PFSK-1 (cell line): ENCODE measurements at regions not wholly inside any gene's neighbourhood (a gene's known extent, or its start where the extent isn't known, plus 50 kb on each side); places are given as distances from the start of the nearest gene placed in this dataset.

Source experiments
- POLR2AphosphoS5 ChIP-seq: IDR thresholded peaks from 2 replicates; pipeline ENCODE4 v1.6.1; 2012; ENCODE audit warnings: low read depth, mild to moderate bottlenecking, control low read depth, low read length, moderate library complexity
- REST ChIP-seq, 2 experiments: IDR thresholded peaks; 2 replicates each; pipeline versions ENCODE4 v1.6.1 to v1.8.0; 2011 to 2012; ENCODE audit warnings: low read depth in 2 of 2, low read length in 2 of 2, control low read depth in 1 of 2, inconsistent platforms in 1 of 2, mild to moderate bottlenecking in 1 of 2, moderate library complexity in 1 of 2; ENCODE audit not compliant: insufficient read depth in 1 of 2

- TF ChIP-seq REST (IDR thresholded peaks at IDR 0.05; ENCODE audit: insufficient read depth in 1 of 2, low read depth in 2 of 2, low read length in 2 of 2) (no peak), POLR2AphosphoS5 (no peak)
These were observed 791.0 kb downstream of the OTOL1 start for GRCh38 chr3:162287600-162287999.
